T-helper 2 cell (primary cell): ENCODE measurements at regions not wholly inside any gene's neighbourhood (a gene's known extent, or its start where the extent isn't known, plus 50 kb on each side); places are given as distances from the start of the nearest gene placed in this dataset.
A peak's percentile ranks its signal among the peaks of the same experiment; 100 is the strongest.
"Not testable (repeated sequence)": the region's sequence is repeated elsewhere in the genome, so short reads cannot be mapped to it uniquely, and the experiment has no call there.

Experiments
- DNase-seq, 5 experiments: peaks; one replicate each; pipeline versions ENCODE4 v3.0.0 to v3.0.0-alpha.2; 2012 to 2022

GRCh38 chr12:116687888-116688287, 50.0 kb downstream of the SPRING1 start:
- DNase-seq: peak in 2 of 5 experiments; percentile 6 to 40

- no peak for DNase-seq
Measured at GRCh38 chr12:116684891-116685290, 53.0 kb downstream of the SPRING1 start.

- no peak for DNase-seq
Measured at GRCh38 chr12:116677202-116677661, 60.6 kb downstream of the SPRING1 start.

DNA sequence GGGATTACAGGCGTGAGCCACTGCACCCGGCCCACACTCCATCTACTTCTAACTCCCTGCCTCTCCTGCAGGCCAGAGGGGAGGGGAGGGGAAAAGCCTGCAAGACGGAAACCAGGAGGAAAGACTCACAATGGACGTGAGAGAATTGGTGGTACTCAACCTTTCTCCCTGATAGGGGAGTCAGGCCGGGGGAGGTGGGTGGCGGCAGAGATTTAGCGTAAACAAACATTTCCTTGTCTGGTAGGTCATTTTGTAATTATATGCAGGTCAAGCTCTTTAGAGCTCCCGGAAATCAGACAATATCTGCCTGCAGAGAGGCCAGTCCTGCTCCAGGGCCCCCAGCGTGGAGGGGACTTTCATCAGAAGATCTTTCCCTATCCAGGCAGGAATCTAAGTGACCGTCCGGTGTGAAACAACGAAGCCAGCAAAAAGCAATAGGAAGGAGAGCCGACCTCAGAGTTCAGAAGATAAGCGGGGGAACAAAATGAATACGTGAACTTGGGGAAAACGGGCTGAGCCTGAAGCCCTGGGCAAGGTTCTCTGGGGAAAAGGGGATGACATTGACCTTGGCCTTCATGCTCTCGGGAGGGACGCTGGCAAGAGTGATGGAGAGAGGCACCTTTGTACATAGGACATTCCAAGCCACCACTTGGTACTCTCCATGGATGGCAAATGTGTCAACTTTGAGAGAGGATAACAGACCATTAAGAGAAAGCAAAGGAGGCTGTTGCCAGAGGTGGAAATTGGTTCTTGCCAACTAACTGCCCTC, 62.3 kb downstream of the SPRING1 start:
- no peak for DNase-seq

DNA sequence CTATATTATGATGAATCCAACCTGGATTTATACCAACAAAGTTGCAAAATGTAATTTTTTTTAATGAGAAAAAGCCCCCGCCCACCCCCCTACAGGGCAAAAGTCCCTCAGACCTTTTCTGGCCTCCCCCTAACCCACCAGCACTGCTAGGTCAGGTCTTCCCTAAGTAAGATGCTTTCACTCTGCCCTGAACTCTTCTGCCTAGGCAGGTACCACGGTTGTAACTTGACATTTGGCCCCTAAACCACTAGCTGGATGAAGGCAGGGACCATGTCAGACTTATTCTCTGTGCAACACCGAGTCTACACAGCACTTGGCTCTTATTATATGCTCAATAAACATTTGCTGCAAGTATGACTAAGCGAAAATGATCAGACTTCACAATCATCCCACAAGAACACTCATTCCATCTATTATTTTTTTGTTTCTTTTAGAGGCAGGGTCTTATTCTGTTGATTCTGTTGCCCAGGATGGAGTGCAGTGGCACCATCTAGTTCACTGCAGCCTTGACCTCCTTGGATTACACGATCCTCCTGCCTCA, 63.2 kb downstream of the SPRING1 start:
- peak in 1 of 5 experiments; percentile 55 for DNase-seq

- peak in 1 of 5 experiments; percentile 43 for DNase-seq
Measured at GRCh38 chr12:116673681-116674111, 64.2 kb downstream of the SPRING1 start.

DNA sequence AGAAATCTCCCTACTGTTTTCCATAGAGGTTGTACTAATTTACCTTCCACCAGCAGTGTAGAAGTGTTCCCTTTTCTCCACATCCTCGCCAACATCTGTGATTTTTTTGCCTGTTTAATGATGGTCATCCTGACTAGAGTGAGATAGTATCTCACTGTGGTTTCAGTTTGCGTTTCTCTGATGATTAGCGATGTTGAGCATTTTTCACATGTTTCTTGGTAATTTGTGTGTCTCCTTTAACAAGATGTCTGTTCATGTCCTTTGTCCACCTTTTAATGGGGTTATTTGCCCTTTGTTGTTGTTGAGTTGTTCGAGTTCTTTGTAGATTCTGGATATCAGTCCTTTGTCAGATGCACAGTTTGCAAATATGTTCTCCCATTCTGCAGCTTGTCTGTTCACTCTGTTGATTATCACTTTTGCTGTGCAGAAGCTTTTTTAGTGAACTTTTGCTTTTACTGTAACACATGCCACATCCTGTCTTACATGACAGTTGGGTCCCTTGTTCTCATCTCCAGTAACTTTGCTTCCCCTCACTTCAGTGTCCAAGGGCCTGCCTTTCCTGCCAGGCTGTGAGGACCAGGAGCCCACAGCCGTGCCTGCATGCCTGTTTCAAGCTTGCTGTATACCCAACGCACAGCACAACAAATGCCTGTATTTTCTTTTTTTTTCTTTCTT, 64.9 kb downstream of the SPRING1 start:
- DNase-seq: peak in 1 of 5 experiments; percentile 89

GRCh38 chr12:116672010-116672409, 65.9 kb downstream of the SPRING1 start:
- DNase-seq: no peak

GRCh38 chr12:116670859-116671258, 67.0 kb downstream of the SPRING1 start:
- DNase-seq: no peak

DNA sequence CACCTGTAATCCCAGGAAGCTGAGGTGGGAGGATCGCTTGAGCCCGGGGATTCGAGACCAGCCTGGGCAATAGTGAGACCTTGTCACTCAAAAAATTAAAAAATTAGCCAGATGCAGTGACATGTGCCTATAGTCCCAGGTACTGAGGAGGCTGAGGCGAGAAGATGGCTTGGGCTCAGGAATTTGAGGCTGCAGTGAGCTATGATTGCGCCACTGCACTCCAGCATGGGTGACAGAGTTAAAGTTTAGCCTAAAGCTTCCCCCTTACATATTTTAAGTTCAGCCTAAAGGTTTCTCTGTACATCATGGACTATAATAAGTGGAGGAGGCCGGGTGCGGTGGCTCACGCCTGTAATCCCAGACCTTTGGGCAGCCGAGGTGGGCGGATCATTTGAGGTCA, 70.1 kb downstream of the SPRING1 start:
- no peak for DNase-seq

DNA sequence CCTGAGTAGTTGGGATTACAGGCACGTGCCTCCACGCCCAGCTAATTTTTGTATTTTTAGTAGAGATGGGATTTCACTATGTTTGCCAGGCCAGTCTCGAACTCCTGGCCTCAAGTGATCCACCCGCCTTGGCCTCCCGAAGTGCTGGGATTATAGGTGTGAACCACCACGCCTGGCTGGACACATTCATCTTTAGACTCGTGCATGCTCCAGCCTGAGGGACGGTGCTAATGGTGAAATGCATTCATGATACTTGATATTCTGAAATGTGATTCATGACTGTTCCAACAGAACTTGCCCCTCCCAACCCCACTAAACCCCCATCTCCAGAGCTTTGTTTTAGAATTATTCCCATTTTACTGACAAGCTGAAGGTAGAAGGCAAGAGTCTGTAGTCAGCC, 71.0 kb downstream of the SPRING1 start:
- not testable (repeated sequence) for DNase-seq

GRCh38 chr12:116666305-116666673, 71.6 kb downstream of the SPRING1 start:
- DNase-seq: no peak

DNA sequence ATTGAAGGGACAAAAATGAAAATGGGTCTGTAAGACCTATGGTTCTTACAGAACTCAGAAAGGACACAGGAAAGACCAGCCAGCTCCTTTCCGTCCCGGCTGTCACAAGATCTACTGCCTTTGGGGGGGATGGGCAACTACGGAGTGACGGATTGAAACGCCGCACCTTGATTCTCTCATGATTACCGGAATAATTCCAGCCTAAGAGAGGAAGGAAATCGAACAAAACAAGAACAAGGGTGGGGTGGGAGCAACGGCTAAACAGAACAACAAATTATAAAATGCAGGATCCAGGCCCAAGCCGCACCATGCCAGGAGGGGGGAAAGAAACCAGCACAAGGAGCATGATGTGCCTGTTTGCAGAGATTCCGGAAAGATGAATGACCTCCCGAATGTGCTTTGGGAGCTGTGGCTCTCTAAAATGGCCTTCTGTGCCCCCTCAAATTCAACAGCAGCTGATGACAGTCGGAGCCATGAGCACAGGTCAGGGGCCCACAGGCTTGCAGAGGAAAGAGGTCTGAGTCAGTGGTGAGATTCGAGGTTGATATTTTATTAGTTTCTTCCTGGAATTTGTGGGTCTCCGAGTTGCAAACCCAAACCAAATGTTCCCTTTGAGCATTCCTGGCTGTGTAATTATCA, 72.1 kb downstream of the SPRING1 start:
- DNase-seq: no peak

DNA sequence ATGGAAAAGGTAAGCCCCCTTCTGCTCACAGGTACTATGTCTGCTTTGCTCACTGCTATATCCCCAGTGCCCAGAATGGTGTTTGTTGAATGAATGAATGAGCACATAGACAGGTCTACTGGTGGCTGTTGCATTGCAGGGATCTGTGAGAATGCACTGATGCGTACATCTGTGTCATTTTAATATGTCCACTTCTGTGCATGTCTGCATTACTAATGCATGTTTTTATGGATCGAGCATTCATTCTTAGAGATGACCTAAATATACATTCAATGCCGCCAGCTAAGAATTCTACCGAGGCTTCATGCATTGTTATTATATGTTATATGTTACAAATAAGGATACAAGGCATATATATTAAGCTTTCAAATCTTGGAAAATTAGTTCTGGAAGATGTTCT, 73.8 kb downstream of the SPRING1 start:
- DNase-seq: no peak

DNA sequence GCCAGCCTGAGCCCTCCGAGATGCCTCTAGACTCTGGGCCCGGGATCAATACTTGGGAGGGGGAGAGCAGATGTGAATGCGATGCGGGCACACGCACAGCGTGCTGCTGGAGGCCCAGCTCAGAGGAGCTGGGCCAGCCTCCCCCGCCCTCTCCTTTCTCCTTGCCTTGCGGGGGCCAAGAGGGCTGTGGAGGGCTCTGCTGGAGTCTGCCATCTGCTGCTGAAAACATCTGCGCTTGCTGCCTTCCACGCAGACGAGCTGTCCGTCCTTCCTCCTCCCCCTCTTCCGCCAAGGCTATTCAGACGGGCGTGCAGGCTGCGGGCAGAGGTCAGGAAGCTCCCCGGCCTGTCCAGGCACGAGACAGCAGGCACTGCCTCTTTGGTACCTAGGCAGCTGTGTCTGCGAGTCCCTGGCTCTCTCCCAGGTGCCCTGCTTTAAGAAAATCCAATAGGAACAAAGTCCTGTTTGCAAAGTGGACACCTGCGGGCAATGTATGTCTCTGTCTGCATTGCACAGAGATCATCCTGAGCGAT, 75.2 kb downstream of the SPRING1 start:
- no peak for DNase-seq

- DNase-seq: no peak
Measured at GRCh38 chr12:116661341-116661740, 76.5 kb downstream of the SPRING1 start.

GRCh38 chr12:116660740-116661139, 77.1 kb downstream of the SPRING1 start:
- DNase-seq: not testable (repeated sequence)

GRCh38 chr12:116659771-116660481, 77.9 kb downstream of the SPRING1 start:
- DNase-seq: peak in 1 of 5 experiments; percentile 60

- no peak for DNase-seq
Measured at GRCh38 chr12:116657921-116658495, 79.9 kb downstream of the SPRING1 start.

DNA sequence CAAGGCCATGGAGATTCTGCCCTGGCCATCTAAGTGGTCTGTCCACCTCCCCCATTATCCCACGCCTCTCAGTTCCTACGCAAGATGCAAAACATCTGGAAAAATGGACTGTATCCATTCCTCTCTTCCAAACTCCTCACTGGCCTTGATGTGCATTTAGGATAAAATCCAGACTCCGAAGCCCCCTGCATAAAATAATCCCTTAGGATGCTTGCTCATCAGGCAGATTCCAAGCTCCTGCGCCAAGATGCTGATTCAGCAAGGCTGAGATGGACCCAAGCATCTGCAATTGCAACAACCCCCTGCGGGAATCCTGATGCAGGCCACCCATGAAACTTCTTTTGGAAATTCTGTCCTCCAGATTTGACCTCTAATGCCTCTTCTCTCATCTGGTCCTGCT, 81.6 kb downstream of the SPRING1 start:
- DNase-seq: no peak

GRCh38 chr12:116654226-116654743, 83.6 kb downstream of the SPRING1 start:
- DNase-seq: no peak

GRCh38 chr12:116651089-116651488, 86.8 kb downstream of the SPRING1 start:
- no peak for DNase-seq
